ENCODE measurements at regions not wholly inside any gene's neighbourhood (a gene's known extent, or its start where the extent isn't known, plus 50 kb on each side); places are given as distances from the start of the nearest gene placed in this dataset.

DNA sequence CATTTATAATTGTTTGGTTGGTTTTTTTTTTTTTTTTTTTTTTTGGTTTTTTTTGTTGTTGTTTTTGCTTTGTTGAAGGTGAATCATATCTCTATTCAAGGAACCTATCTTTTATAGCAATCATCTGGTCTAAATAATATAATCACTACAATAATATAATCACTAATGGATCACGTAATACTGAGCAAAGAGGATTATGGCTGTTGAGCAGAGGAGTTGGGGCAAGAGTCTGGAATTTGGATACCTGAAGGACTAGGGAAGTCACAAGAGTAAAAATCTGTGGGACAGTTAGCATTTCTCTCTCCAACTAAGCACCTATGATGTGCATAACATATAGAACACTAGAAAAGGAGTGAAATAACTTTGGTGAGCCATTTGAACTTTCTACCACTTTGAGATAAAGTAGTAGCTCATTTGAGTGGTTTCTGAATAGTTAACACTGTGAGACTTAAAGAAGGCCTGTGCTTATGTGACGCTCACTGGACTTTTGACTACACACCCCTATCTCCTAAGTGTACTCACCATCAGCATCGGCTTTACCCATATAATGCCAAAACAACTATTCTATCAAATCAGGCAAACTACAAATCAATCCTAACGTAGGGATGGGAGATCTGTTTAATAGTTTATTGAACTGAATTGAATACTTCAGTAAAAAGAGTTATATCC lies 564.9 kb upstream of the TUSC1 start:
- H3K4me3 ChIP-seq (ENCODE audit: control insufficient read depth, low read depth, low read length) = no peak overlapping the region
- no peak for DNase-seq (ENCODE audit: low read depth)

DNA sequence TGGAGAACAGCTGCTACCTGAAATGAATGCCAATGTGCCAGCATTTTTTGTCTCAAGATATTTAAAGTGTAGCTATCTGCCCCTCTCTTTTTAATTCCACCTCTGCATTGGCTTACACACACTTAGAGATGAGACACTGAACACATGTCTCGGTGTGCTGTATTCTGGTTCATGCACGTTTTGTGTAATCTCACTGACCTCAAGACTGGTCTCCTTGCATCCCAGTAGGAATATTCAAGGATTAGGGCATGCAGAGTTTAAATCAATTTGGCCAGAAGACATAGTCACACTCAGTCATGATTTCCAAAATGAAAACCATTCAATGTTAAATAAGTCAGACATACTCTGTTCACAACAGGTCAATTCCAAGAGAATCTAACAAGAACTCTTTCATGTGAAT lies 561.8 kb upstream of the TUSC1 start:
- DNase-seq (ENCODE audit: low read depth) = no peak
- TF ChIP-seq, protein P1, sequence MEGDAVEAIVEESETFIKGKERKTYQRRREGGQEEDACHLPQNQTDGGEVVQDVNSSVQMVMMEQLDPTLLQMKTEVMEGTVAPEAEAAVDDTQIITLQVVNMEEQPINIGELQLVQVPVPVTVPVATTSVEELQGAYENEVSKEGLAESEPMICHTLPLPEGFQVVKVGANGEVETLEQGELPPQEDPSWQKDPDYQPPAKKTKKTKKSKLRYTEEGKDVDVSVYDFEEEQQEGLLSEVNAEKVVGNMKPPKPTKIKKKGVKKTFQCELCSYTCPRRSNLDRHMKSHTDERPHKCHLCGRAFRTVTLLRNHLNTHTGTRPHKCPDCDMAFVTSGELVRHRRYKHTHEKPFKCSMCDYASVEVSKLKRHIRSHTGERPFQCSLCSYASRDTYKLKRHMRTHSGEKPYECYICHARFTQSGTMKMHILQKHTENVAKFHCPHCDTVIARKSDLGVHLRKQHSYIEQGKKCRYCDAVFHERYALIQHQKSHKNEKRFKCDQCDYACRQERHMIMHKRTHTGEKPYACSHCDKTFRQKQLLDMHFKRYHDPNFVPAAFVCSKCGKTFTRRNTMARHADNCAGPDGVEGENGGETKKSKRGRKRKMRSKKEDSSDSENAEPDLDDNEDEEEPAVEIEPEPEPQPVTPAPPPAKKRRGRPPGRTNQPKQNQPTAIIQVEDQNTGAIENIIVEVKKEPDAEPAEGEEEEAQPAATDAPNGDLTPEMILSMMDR (IDR thresholded peaks at IDR 0.05; ENCODE audit: control insufficient read depth, insufficient read depth, low read depth, low read length, missing control alignments) = no peak
- H3K4me3 ChIP-seq (ENCODE audit: control insufficient read depth, low read depth, low read length) = no peak overlapping the region

More for the DNA sequence above, 564.9 kb upstream of the TUSC1 start:
- TF ChIP-seq, protein P1 (IDR thresholded peaks at IDR 0.05; ENCODE audit: control insufficient read depth, insufficient read depth, low read depth, low read length, missing control alignments) = no peak

DNA sequence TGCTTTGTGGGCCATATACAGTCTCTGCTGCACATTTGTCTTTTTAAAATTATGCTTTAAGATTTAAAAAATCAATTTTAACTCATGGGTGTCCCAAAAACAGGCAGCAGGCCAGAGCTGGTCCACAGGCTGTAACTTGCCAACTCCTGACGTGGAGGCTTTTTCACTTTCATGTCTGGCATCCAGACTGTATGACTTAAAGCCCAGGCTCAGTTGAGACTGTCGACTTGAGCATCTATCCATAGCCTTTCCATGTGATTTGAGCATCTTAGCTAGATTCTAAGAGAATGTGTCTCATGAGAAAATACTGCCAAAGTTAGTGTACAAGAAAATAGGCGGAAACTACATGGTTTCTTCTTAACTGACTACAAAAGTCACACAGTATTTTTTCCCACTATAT lies 559.0 kb upstream of the TUSC1 start:
- TF ChIP-seq, protein P1 (IDR thresholded peaks at IDR 0.05; ENCODE audit: control insufficient read depth, insufficient read depth, low read depth, low read length, missing control alignments) = no peak
- DNase-seq (ENCODE audit: low read depth) = no peak
- no peak overlapping the region for H3K4me3 ChIP-seq (ENCODE audit: control insufficient read depth, low read depth, low read length)

DNA sequence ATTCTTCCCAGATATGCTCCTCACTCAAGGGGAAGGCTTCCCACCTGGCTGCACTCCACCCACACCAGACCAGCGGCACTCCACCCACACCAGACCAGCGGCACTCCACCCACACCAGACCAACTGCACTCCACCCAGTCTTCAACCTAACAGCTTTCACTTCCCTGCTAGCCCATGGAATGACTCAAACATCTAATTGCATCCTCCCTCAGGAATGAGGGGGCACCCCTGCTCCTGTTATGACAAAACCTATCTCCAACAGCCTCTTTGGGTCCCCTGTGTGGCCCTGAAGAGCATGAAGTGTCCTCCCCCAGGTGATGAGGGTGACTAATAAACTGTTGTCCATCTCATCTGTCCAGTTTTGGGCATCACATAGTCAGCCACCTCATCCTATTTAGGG lies 556.6 kb upstream of the TUSC1 start:
- no peak for DNase-seq (ENCODE audit: low read depth)
- H3K4me3 ChIP-seq (ENCODE audit: control insufficient read depth, low read depth, low read length) = no peak overlapping the region
- TF ChIP-seq, protein P1 (IDR thresholded peaks at IDR 0.05; ENCODE audit: control insufficient read depth, insufficient read depth, low read depth, low read length, missing control alignments) = no peak

DNA sequence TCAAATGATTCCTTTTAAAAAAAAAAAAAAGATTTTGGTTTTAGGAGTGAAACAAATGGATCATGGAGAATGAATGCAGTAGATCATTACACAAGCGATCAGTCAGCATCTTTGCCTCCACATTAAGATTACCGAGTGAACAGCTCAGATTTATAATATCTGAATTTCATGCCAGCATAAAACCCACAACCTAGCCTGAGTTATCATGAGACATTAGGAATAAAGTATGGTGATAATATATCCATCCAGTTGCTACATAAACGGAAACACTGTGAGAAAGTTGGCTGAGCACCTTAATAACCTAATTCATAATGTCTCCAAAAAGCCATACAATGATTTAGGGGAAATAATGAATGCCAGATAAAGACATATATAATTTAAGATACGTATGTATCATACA lies 553.1 kb upstream of the TUSC1 start:
- TF ChIP-seq, protein P1 (IDR thresholded peaks at IDR 0.05; ENCODE audit: control insufficient read depth, insufficient read depth, low read depth, low read length, missing control alignments) = no peak
- DNase-seq (ENCODE audit: low read depth) = peak; percentile 14
- H3K4me3 ChIP-seq (ENCODE audit: control insufficient read depth, low read depth, low read length) = no peak overlapping the region

DNA sequence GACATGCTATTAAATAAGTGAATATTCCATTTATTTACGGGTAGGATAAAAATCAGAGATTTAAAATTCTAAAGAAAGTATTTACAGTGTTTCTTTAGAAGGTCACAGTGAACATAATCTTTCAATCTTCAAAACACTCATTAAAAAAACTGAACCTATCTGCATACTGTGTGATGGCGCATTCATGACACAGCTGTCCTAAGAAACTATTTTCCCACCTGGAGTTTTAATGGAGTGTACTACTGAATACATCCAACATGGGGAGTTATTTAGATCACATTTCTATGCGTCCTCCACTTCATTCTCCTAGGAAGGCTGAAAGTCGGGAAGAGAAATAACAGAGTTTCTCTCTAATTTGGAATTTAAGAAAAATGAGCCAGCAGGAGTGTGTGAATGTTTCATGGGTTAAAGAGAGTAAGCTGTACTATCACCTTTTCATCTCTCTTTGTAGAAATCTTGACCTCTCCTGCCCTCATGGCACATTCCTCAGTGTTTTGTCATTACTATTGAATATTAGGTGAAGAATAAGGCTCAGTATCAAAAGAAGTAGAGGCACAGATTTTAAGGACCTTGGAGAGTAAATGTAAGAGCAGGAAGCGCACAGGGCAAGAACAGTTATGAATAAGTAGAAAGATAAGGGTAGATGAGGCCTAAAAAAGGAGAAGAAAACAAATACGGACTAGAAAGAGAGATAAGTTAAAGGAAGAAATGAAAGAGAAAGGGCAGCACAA lies 551.2 kb upstream of the TUSC1 start:
- no peak for DNase-seq (ENCODE audit: low read depth)
- no peak overlapping the region for H3K4me3 ChIP-seq (ENCODE audit: control insufficient read depth, low read depth, low read length)
- TF ChIP-seq, protein P1 (IDR thresholded peaks at IDR 0.05; ENCODE audit: control insufficient read depth, insufficient read depth, low read depth, low read length, missing control alignments) = no peak

All from AG09309 (cell line).